GM21360 (cell line): ENCODE measurements at regions not wholly inside any gene's neighbourhood (a gene's known extent, or its start where the extent isn't known, plus 50 kb on each side); places are given as distances from the start of the nearest gene placed in this dataset.

ENCODE experiments used
- ATAC-seq: cut with Tn5 transposase; IDR thresholded peaks from one replicate; pipeline ENCODE4 v1.9.1; 2021; ENCODE audit warnings: mild to moderate bottlenecking, moderate library complexity; ENCODE audit not compliant: unreplicated experiment

GRCh38 chr16:51085271-51085670, 65.8 kb downstream of the SALL1 start:
- no peak for ATAC-seq

DNA sequence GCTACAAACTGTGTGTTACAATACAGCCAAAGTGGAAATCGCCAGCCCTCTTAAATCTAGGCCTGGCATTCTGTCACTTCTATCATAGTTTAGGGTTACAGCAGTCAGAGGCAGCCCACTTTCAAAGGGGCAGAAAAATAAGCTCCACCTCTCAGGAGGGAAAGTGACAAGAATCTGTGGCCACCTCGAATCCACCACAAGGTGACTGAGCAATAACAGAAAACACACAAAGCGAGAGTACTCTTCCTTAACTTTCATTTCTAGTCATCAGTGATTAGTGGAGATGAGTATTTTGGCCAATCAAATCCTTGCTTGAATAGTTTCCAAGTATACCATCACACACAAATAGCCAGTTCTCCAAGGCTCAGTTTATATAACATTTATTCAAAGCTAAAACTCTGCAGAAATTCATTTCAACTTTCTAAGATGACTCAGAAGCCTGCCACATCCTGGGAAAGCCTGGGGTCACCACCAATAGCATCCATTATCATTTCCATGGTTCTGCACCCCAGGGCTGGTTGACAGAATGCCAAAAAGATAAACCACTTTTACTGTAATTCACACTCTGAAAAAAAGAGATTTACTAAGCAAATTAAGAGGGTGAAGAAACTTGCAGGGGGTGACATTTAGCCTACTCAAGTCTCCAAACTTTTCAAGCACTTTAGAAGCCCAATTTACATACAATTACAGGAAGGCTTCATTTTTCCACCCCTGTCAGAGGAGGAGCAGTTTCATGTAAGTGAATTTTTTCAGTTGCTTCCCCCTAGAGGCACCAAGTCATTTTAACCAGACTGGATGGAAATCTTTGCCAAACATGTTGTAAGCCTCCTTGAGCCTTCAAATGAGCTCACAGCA, 66.8 kb downstream of the SALL1 start:
- ATAC-seq: no peak

DNA sequence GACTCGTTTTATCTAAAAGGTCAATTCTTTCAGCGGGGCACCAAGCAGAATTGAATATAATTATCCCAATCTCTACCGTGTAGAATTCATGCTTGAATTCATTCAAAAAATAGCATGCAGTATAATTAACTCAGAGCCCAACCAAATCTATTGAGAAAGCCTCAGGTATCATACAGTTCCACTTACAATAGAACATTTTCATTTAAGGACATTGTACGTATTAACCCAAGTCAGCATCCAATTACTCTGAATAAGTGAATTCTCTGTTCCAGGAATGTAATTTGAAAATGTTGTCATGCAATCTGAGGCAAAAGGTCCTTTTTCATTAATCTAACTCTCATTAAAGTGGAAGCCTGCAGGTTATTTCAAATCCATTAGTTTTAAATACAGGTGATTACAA, 78.5 kb downstream of the SALL1 start:
- no peak for ATAC-seq

DNA sequence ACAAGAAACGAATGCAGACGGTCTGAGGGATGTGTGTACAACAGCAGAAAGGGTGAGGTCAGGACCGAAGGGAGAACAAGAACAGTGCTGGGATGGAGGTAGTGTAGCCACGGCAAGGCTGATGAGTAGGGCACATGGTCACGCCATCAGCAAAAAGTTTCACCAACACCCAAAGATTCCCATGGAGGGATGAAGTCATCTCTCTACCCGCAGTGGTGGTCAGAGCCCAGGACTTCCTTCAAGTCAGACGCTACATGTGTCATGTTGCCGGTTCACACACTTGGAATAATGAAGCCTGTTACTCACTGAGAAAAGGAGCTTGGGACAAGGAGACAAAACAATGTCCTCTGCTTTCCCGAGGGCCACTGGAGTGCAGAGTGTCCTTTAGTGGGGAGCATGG, 79.7 kb downstream of the SALL1 start:
- no peak for ATAC-seq

DNA sequence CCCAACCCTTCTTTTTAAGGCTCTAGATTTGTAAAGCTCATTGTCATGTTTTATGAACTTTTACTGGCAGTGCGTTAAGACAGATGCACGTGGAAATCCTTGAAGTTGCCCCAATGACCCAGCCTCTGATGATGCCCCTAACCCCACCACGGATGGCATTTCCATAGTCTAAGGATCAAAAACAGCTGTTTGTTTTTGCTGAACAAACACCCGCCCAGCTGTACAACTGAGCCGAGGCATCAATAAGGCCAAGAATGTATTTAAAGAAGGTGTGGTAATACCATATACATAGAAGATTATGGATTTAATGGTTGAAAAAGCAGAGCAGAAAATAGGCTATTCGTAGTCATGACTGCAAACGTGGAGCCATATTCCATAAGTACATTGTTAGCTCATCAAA, 83.7 kb downstream of the SALL1 start:
- no peak for ATAC-seq

- no peak for ATAC-seq
Measured at GRCh38 chr16:51062039-51062438, 89.0 kb downstream of the SALL1 start.

- ATAC-seq: no peak
Measured at GRCh38 chr16:51061328-51061727, 89.7 kb downstream of the SALL1 start.

- no peak for ATAC-seq
Measured at GRCh38 chr16:51057969-51058337, 93.1 kb downstream of the SALL1 start.

DNA sequence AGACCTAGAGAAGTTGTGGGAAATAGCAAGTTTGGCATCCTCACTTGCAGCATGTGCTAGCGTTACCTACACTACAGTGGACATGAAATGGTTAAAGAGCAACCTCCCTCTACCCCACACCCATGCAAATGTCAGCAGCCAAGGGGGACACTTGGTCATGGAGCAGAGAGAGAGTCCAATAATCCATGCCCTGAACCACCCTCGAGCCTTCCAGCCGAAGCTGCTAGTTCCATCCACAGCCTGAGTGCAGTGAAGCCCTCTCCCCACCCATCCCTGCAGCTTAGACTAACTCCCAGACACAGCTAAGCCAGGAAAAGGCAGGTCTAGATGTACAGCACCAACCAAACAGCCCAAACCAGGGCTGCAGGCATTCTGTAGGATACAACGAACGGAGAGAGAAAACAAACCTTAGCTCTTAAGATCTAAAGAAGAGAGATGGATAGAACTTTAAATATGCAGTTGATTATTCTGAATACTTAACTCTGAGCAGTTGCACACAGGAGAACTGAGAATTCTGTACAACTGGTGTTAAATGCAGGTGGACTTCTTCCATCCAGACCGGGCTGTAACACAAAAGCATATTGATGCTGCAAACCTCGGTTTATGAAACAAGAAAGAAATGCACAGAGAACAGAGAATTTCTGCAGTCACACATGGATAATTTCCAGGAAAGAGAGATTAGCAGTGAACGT, 93.8 kb downstream of the SALL1 start:
- no peak for ATAC-seq

DNA sequence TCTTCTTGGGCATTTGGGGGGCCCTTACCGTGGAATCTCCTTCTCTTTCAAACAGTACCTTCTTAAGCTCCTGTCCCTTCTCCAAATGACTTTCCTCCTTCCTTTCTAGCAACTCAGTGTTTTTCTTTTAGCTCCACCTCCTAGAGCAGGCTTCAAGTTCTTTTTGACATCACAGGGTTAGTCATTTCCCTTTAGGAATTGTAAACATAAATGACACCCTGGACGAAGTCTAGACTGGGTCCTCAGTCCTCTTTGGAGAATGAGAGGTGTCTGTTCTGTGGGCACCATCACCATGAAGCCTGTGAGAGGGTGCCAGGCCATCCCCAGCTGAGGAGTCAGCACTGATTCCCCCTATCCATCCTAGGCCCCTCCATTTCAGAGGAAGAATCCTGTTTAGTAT, 94.7 kb downstream of the SALL1 start:
- no peak for ATAC-seq

GRCh38 chr16:51055434-51055833, 95.6 kb downstream of the SALL1 start:
- ATAC-seq: no peak

DNA sequence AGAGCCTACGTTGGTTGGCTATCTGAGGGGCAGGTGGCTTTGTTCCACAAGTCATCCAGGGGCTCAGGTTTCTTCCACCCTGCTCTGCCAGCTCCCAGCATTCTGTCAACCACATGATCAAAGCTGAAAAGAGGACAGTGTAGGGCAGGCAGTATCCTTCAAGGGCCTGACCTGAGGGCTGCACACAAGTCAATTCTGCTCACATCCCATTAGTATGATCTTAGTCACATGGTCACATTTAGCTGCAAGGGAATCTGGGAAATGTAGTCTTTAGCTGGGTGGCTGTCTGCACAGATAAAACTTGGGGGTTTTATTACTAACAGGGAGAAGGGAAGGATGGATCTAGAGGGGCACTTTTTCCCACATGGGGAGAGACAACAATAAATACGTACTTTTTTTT, 97.3 kb downstream of the SALL1 start:
- ATAC-seq: no peak

DNA sequence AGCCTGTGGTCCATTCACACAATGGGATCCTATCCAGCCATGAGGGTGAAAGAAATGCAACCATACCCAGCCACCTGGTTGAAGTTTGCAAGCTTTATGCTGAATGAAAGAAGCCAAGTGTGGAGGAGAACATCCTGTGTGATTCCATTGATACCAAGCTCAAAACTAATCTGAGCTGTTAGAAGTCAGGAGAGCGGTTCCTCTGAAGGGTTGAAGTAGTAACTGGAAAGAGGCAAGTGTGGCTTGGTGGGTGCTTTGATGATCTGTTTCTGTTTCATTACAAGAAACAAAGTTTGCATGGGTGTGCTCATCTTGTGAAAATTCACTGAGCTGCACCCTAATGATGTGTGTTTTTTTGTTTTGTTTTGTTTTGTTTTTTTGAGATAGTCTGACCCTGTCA, 99.4 kb downstream of the SALL1 start:
- ATAC-seq: no peak

DNA sequence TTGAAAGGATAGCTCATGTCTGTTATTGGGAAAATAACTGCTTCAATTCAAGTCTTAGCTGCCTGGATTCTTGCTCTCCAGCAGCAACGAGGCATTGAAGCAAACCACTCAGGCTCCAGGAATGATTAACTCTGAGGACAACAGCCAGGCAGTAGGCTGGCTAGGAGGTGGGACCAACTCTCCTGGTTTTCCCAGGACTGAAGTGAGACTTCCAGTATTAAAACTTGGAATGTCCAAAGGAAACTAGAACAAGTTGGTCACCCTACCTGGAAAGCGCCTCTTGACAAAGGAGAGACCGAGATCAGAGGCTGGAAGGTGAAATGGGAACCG, 100.7 kb downstream of the SALL1 start:
- ATAC-seq: no peak

GRCh38 chr16:51049678-51050376, 101.2 kb downstream of the SALL1 start:
- ATAC-seq: no peak

GRCh38 chr16:51049276-51049675, 101.8 kb downstream of the SALL1 start:
- ATAC-seq: no peak

- no peak for ATAC-seq
Measured at GRCh38 chr16:51048544-51048943, 102.5 kb downstream of the SALL1 start.

DNA sequence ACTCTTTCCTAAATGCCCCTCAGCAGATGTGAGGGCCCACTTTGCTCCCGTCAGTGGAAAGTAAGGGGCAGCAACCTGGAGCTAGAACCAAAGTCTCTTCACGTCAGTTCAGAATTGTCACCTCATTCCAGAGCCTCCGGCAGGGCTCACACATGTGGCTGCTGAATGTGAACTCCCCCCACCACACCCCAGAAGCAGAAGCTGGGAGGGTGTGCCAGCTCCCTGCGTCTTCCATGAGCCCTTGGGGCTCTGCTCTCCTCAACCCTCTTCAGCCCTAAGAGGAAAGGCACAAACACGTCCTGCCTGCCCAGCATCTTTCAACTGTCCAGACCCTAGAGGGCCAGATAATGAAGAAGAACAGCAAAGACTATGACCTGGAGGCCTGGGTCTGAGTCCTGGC, 105.3 kb downstream of the SALL1 start:
- ATAC-seq: no peak

GRCh38 chr16:51045186-51045585, 105.9 kb downstream of the SALL1 start:
- no peak for ATAC-seq

GRCh38 chr16:51041546-51041945, 109.5 kb downstream of the SALL1 start:
- no peak for ATAC-seq

DNA sequence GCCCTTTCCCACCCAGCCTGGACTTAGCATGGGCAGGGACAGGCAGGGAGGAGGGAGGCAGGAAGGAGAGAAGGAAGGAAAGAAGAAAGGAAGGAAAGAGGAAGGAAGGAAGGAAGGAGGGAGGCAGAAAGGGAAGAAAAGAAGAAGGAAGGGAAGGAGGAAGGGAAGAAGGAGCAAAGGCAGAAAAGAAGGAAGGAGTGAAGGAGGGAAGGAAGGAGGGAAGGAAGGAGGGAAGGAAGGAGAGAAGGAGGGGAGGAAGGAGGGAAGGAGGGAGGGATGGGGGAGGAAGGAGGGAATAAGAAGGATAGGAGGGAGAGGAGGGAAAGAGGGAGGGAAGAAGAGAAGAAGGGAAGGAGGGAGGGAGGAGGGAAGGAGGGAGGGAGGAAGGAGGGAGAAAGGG, 110.4 kb downstream of the SALL1 start:
- no peak for ATAC-seq
